Activated T-helper 1 cell treated with anti-CD3 and anti-CD28 coated beads, Interleukin-12 subunit alpha, Interleukin-12 subunit beta, Interleukin-2, Interleukin-4 antibody, amounts not matched to agents 30 ng/mL and 10 ng/mL and 1 ng/mL, durations not matched to agents 14 hours and 24 hours and 36 hours (primary cell): ENCODE measurements at regions not wholly inside any gene's neighbourhood (a gene's known extent, or its start where the extent isn't known, plus 50 kb on each side); places are given as distances from the start of the nearest gene placed in this dataset.

ENCODE experiments used
- DNase-seq: peaks from one replicate; pipeline ENCODE4 v3.0.0; 2021; ENCODE audit warnings: low spot score
- H3K27ac Mint-ChIP-seq: one replicate; pipeline ENCODE4 v1.8.0; 2021; ENCODE audit warnings: mild to moderate bottlenecking, mixed read lengths
- H3K27me3 Mint-ChIP-seq: one replicate; pipeline ENCODE4 v1.8.0; 2022; ENCODE audit warnings: mild to moderate bottlenecking, moderate library complexity, mixed read lengths; ENCODE audit not compliant: insufficient read depth
- H3K36me3 Mint-ChIP-seq: one replicate; pipeline ENCODE4 v1.8.0; 2021; ENCODE audit warnings: low read depth, mixed read lengths
- H3K4me1 Mint-ChIP-seq: one replicate; pipeline ENCODE4 v1.8.0; 2021; ENCODE audit warnings: low read depth, mixed read lengths
- H3K4me3 Mint-ChIP-seq: one replicate; pipeline ENCODE4 v1.8.0; 2021; ENCODE audit warnings: mild to moderate bottlenecking, moderate library complexity, mixed read lengths
- H3K9me3 Mint-ChIP-seq: one replicate; pipeline ENCODE4 v1.8.0; 2021; ENCODE audit warnings: mixed read lengths
- intact Hi-C: fragments of 100-400 bp; cut with micrococcal nuclease; formaldehyde crosslinking; loops from one replicate; pipeline ENCODE4 v1.15.1; 2024

GRCh38 chr17:15892244-15892643, 52.7 kb upstream of the ADORA2B start:
- no peak overlapping the region for H3K4me3 Mint-ChIP-seq
- H3K27ac Mint-ChIP-seq, result no peak overlapping the region
- DNase-seq, result no peak
- H3K36me3 Mint-ChIP-seq, result no peaks in the 10 kb centered on the region
- H3K4me1 Mint-ChIP-seq, result peaks cover 6% of the 10 kb centered on the region
- H3K9me3 Mint-ChIP-seq, result no peaks in the 10 kb centered on the region
- peaks cover 18% of the 10 kb centered on the region for H3K27me3 Mint-ChIP-seq
- intact Hi-C loops, result no loop called here

GRCh38 chr17:15892731-15893657, 51.9 kb upstream of the ADORA2B start:
- H3K27ac Mint-ChIP-seq, result no peak overlapping the region
- peaks cover 13% of the 10 kb centered on the region for H3K4me1 Mint-ChIP-seq
- no peak for DNase-seq
- intact Hi-C loops, result no loop called here
- no peaks in the 10 kb centered on the region for H3K9me3 Mint-ChIP-seq
- no peak overlapping the region for H3K4me3 Mint-ChIP-seq
- H3K36me3 Mint-ChIP-seq, result peaks cover 1% of the 10 kb centered on the region
- peaks cover 18% of the 10 kb centered on the region for H3K27me3 Mint-ChIP-seq

GRCh38 chr17:15893658-15894024, 51.3 kb upstream of the ADORA2B start:
- intact Hi-C loops, result no loop called here
- Mint-ChIP-seq H3K9me3 (no peaks in the 10 kb centered on the region), H3K4me1 (peaks cover 16% of the 10 kb centered on the region), H3K27me3 (peaks cover 18% of the 10 kb centered on the region), H3K27ac (no peak overlapping the region), H3K4me3 (no peak overlapping the region), H3K36me3 (peaks cover 2% of the 10 kb centered on the region)
- no peak for DNase-seq

- no peak overlapping the region for H3K27ac Mint-ChIP-seq
- peaks cover 2% of the 10 kb centered on the region for H3K36me3 Mint-ChIP-seq
- intact Hi-C loops, result no loop called here
- no peaks in the 10 kb centered on the region for H3K9me3 Mint-ChIP-seq
- DNase-seq, result no peak
- H3K4me1 Mint-ChIP-seq, result peaks cover 16% of the 10 kb centered on the region
- peaks cover 18% of the 10 kb centered on the region for H3K27me3 Mint-ChIP-seq
- no peak overlapping the region for H3K4me3 Mint-ChIP-seq
Measured at GRCh38 chr17:15894258-15894657, 50.7 kb upstream of the ADORA2B start.

GRCh38 chr17:15894913-15895658, 49.8 kb upstream of the ADORA2B start:
- Mint-ChIP-seq H3K9me3 (no peaks in the 10 kb centered on the region), H3K27ac (no peak overlapping the region), H3K4me3 (no peak overlapping the region), H3K4me1 (peaks cover 16% of the 10 kb centered on the region), H3K36me3 (peaks cover 2% of the 10 kb centered on the region), H3K27me3 (peaks cover 18% of the 10 kb centered on the region)
- intact Hi-C loops, result no loop called here
- no peak for DNase-seq
